Vagina (tissue), 2 donors: ENCODE measurements at regions not wholly inside any gene's neighbourhood (a gene's known extent, or its start where the extent isn't known, plus 50 kb on each side); places are given as distances from the start of the nearest gene placed in this dataset.

ENCODE experiments used
- CTCF ChIP-seq, 3 experiments: fragments of 450-650 bp in 2 of 3; fragments of 200-600 bp in 1 of 3; sonication (generic) in 1 of 3; IDR thresholded peaks; one replicate each; pipeline ENCODE4 v1.5.1; 2017 to 2019; ENCODE audit warnings: antibody characterized with exemption in 3 of 3, mild to moderate bottlenecking in 2 of 3, moderate library complexity in 2 of 3
- POLR2A ChIP-seq, 2 donors: fragments of 450-650 bp; IDR thresholded peaks; one replicate each; pipeline ENCODE4 v1.6.1; 2017; ENCODE audit warnings: antibody characterized with exemption in 2 of 2, mild to moderate bottlenecking in 2 of 2, moderate library complexity in 2 of 2
- POLR2AphosphoS5 ChIP-seq, 2 donors: sonication (generic); formaldehyde crosslinking; IDR thresholded peaks; one replicate each; pipeline ENCODE4 v1.9.0; 2017; ENCODE audit warnings: antibody characterized with exemption in 2 of 2, mild to moderate bottlenecking in 2 of 2, low read depth in 1 of 2; ENCODE audit not compliant: insufficient read depth in 1 of 2

DNA sequence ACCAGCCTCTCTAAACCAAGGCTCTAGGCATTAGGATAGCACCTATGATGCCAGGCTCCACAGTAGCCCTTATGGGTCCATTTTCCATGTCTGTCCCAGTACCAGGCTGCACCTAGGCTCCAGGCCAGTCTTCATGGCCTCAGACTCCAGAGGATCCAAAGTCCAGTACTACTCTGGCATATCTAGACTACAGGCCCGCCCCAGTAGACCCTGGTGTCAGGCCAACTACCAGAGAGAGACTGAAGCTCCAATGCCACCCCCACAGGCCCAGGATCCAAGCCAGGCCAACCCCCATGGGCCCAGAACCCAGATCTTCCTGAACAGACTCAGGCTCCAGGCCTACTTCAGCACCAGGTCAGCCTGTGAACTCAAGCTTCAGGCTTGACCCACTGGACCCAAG is 287.0 kb downstream of the KCNC2 start:
- TF ChIP-seq POLR2AphosphoS5 (IDR thresholded peaks at IDR 0.05; ENCODE audit: insufficient read depth in 1 of 2, low read depth in 1 of 2) (no peak), CTCF (IDR thresholded peaks at IDR 0.05) (no peak), POLR2A (IDR thresholded peaks at IDR 0.05) (no peak)
